Prostate gland (tissue), 2 donors: ENCODE measurements at regions not wholly inside any gene's neighbourhood (a gene's known extent, or its start where the extent isn't known, plus 50 kb on each side); places are given as distances from the start of the nearest gene placed in this dataset.

Experiments used
- POLR2A ChIP-seq: fragments of 450-650 bp; IDR thresholded peaks from one replicate; pipeline ENCODE4 v1.6.1; 2016; ENCODE audit warnings: antibody characterized with exemption, mild to moderate bottlenecking
- POLR2AphosphoS5 ChIP-seq: sonication (generic); formaldehyde crosslinking; IDR thresholded peaks from one replicate; pipeline ENCODE4 v1.6.1; 2017; ENCODE audit warnings: antibody characterized with exemption
- TF ChIP-seq, protein P1 (sequence below), 4 experiments: fragments of 200-600 bp in 2 of 4; fragments of 450-650 bp in 2 of 4; sonication (generic) in 2 of 4; IDR thresholded peaks; 1 replicate in 3 of 4; 2 replicates in 1 of 4; pipeline ENCODE4 v1.5.1; 2016 to 2019; ENCODE audit warnings: antibody characterized with exemption in 4 of 4, mild to moderate bottlenecking in 2 of 4, moderate library complexity in 2 of 4

GRCh38 chr21:24259241-24259640 lies 1348.0 kb downstream of the MRPL39 start:
- TF ChIP-seq, protein P1, sequence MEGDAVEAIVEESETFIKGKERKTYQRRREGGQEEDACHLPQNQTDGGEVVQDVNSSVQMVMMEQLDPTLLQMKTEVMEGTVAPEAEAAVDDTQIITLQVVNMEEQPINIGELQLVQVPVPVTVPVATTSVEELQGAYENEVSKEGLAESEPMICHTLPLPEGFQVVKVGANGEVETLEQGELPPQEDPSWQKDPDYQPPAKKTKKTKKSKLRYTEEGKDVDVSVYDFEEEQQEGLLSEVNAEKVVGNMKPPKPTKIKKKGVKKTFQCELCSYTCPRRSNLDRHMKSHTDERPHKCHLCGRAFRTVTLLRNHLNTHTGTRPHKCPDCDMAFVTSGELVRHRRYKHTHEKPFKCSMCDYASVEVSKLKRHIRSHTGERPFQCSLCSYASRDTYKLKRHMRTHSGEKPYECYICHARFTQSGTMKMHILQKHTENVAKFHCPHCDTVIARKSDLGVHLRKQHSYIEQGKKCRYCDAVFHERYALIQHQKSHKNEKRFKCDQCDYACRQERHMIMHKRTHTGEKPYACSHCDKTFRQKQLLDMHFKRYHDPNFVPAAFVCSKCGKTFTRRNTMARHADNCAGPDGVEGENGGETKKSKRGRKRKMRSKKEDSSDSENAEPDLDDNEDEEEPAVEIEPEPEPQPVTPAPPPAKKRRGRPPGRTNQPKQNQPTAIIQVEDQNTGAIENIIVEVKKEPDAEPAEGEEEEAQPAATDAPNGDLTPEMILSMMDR (IDR thresholded peaks at IDR 0.05), result no peak
- no peak for TF ChIP-seq POLR2A
- TF ChIP-seq POLR2AphosphoS5, result no peak
